COLO829 (cell line): ENCODE measurements at regions not wholly inside any gene's neighbourhood (a gene's known extent, or its start where the extent isn't known, plus 50 kb on each side); places are given as distances from the start of the nearest gene placed in this dataset.
A peak's percentile ranks its signal among the peaks of the same experiment; 100 is the strongest.
"Not testable (repeated sequence)": the region's sequence is repeated elsewhere in the genome, so short reads cannot be mapped to it uniquely, and the experiment has no call there.

Experiments
- DNase-seq: peaks from one replicate; pipeline ENCODE4 v3.0.0; 2012; ENCODE audit warnings: low spot score

DNA sequence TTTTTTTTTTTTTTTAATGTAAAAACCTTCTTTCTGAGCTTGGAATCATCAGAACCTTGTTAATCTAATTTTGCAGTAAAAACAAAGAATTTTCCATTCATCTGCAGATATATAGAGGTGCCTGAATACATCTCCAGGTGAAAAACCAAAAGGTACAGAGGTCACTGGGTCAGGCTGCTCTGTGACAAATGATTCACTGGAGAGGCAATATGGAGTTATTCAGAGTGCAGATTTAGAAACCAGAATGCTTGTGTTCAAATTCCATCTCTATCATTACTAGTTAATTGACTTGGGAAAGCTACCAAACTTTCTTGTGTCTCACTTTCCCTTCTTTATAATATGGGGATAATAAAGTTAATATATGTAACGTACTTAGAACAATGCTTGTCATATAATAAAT is 51.5 kb upstream of the C1orf53 start:
- DNase-seq, result no peak

DNA sequence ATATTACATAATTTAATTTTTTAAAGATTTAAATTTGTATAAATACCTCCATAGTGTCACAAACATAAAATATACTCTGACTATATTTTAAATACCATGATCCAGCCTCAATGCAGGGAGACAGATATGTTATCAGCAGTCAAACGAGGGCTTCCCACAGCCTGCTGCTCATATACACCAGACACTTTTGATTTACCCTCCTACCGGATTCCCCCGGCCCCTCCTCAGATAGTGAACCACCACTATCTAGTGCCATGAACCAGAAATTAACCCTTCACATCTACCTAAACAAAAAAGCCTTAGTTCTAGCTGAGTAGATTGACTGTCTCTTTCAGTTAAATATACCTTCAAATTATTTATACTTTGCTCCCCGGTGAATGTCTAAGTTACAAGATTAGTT is 52.4 kb upstream of the C1orf53 start:
- DNase-seq, result no peak

DNA sequence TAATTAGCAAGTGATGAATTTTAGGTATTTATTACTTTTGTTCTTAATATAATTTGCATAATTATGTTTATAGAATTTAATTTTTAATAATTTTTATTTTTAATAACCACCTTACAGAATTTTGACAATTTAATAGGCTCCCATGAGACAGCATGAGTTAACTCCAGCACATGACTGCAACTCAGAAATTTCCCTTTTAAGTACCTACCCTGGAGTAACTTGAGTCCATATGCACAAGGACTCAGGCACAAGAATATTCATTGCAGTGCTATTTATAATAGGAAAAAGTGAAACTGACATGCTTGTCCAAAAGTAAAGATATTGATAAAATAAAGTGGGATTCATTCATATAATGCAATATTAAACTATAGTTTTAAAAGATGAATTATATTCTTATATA is 54.1 kb upstream of the C1orf53 start:
- DNase-seq, result no peak

DNA sequence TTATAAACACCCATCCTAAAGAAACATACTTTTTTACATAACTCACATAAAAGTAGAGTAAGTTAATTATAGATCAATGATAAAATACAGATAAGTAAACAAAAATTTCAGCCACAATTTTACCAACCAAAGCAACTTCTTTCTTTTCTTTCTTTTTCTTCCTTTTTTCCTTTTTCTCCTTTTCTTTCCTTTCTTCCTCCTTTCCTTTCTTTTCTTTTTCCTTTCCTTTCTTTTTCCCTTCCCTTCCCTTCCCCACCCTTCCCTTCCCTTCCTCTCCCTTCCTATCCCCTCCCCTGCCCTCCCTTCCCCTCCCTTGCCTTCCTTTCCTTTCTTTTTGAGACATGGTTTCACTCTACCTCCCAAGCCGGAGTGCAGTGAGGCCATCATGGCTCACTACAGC is 56.5 kb upstream of the C1orf53 start:
- DNase-seq, result no peak

DNA sequence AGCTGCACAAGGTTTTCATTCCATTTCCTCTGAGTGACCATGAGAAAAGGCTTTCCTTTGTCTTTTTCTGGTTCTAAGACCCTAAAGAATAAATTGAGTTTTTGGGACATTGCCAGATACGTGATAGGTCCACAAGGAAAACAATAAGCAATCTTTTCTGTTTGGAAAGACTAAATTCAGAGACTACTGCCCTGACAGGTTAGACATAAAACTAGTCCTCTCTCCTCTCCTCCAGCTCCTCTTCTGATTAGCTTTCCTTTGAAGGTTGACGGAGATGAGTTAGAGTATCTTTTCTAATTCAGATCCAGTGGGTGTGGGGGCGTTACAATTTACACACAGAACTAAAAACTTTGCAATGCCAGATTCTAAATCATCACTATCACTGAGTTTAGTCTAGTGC is 57.8 kb upstream of the C1orf53 start:
- DNase-seq, result no peak

DNA sequence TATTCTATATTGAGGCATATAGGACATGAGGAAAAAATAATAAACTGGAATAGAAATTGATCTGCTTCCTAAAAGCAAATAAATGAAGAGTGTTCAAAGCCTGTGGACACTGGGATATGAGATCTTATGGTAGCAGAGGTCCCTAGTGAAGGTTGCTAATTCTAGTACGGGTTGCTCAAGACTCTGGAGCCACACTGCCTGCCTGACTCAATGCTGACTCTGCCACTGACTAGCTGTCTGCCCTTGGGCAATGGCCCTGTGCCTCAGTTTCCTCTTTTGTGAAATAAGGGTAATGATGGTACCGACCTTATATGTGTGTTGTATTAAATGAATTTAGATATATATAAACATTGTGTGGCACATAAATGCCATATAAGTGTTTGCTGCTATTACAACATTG is 59.0 kb upstream of the C1orf53 start:
- no peak for DNase-seq

DNA sequence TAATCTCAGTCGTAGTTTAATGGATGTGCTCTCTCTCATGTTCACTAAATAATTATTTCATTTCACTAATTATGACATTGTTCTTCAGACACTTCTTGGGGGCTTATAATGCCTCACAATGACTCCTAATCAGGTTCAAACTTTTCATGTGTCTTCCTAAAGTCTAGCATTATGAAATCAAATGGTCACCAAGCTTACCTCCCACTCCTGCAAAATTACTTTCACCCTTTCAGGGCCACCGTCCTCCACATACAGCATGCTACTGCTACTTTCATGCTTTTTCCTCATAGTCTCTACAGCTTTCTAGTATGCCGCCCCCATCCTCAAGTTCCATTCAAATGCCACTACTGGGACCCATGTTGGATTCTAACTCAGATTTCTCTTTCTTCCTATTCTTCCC is 59.8 kb upstream of the C1orf53 start:
- DNase-seq, result no peak

DNA sequence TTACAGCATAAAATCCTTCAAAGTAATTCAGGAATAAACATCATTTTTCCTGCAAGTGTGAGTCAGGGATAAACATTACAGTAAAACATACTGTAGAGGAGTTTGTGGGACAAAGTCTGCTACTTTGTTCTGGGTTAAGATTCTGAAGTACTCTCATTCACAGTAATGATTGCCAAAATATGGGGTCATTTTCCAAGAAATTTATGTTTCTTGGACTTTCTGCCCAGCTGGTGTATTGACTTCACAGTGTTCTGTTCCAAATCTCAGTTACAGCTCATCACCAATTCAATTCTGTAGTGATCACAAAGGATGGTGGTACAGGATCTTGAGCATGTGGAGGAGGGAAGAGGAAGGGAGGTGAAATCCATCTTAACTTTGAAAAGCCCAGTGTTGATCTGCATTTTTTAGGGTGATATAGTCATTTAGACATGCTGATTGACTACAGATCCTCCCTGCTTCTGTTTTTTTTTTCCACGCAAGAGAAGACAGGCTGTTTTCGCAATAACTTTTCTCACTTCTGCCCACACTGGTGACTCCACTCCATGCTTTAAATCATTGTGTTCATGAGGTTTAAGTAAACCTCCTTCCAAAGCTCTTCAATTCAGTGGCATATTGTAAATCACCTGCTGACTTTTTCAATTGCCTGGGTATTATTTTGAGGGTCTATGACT is 60.4 kb upstream of the C1orf53 start:
- no peak for DNase-seq

DNA sequence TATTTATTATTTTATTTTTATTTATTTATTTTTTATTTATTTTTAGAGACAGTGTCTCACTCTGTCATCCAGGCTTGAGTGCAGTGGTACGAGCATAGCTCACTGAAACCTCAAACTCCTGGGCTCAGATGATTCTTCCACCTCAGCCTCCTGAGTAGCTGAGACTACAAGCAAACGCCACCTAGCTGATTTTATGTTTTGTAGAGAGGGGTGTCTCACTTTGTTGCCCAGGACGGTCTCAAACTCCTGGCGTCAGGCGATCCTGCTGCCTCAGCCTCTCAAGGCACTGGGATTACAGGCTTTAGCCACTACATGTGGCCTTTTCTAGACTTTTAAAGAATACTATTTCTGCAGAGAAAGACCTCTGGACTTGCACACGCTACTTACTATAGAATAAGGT is 61.3 kb upstream of the C1orf53 start:
- DNase-seq, result no peak

DNA sequence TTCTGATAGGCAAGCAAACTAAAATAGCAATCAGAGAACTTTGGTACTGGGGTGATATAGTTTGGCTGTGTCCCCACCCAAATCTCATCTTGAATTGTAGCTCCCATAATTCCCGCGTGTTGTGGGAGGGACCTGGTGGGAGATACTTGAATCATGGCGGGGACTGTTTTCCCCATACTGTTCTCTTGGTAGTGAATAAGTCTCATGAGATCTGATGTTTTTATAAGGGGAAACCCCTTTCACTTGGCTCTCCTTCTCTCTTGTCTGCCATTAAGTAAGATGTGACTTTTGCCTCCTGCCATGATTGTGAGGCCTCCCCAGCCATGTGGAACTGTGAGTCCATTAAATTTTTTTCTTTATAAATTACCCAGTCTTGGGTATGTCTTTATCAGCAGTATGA is 62.6 kb upstream of the C1orf53 start:
- not testable (repeated sequence) for DNase-seq

DNA sequence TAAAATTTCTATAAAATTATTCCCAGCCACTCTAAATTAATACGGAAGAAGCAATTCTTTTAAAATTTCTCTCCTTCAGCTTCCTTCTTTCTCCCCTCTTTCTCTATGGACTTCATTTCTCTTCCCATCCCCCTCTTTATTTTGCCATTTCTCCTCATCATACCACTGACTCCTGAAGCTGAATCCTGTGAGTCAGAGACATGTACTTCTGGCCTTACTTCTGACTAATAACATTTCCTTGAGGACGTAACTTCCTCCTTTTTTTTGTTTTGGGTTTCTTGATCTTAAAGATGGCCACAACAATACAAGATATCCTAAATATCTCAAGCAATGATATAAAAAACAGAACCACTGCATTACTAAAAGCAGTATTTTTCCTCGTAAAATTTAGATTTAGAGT is 63.6 kb upstream of the DENND1B start:
- peak; percentile 35 for DNase-seq

DNA sequence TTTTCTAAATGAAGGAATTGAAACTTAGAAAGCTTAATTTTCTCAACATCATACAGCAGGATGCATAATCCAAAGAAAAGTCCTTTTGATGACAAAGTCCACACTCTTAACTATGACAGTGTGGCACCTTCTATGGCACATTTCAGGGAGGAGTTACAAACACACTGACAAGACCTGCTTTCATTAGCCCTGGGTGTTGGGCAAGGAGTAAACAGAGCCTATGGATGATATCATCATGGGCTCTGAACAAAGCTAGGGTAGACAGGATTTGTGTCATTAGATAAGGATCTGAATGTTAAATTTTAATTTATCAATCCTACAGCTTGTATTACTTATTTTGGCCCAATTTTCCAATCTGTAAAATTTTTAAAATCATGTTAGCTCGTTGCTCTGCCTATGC is 62.6 kb upstream of the DENND1B start:
- DNase-seq, result no peak

DNA sequence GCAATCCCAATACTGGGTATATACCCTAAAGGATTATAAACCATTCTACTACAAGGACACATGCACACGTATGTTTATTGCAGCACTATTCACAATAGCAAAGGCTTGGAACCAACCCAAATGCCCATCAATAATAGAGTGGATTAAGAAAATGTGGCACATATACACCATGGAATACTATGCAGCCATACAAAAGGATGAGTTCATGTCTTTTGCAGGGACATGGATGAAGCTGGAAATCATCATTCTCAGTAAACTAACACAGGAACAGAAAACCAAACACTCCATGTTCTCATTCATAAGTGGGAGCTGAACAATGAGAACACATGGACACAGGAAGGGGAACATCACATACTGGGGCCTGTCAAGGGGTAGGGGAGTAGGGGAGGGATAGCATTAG is 61.1 kb upstream of the DENND1B start:
- DNase-seq, result not testable (repeated sequence)

DNA sequence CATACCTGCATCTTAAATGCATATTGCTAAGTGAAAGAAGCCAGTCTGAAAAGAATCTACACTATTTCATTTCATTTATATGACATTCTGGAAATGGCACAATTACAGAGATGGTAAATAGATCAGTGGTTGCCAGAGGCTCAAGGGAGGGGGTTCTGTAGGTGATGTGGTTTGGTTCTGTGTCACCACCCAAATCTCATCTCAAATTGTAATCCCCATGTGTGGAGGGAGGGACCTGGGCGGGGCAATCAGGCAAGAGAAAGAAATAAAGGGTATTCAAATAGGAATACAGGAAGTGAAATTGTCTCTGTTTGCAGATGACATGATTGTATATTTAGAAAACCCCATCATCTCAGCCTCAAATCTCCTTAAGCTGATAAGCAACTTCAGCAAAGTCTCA is 53.7 kb upstream of the DENND1B start:
- DNase-seq, result not testable (repeated sequence)

DNA sequence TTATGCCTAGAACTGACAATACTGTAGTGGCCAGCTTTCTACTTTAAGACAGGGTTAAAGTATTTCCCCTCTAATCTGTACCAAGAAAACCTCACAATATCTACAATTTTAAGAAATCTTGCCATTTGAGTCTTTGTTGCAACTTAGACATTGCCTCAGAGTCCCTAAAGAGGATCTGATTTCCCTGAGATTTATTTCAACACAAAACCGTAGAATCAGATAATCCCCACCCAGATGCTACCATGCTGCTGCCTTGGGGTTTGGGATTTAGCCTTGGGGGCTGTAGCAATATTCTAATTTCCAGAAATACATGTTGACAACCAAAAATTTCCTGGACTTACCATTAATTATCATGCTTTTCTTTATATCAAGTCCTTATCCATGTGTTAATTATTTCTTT is 50.3 kb upstream of the DENND1B start:
- DNase-seq, result no peak
